Rectal smooth muscle tissue (tissue), 1 donor: ENCODE measurements at regions not wholly inside any gene's neighbourhood (a gene's known extent, or its start where the extent isn't known, plus 50 kb on each side); places are given as distances from the start of the nearest gene placed in this dataset.

ENCODE experiments used
- H3K27ac ChIP-seq: one replicate; pipeline ENCODE4 v1.7.0; 2013; ENCODE audit warnings: low read depth, low read length, inconsistent platforms
- H3K27me3 ChIP-seq: one replicate; pipeline ENCODE4 v1.7.0; 2013; ENCODE audit warnings: low read length; ENCODE audit not compliant: control insufficient read depth, insufficient read depth
- H3K36me3 ChIP-seq: one replicate; pipeline ENCODE4 v1.7.0; 2013; ENCODE audit warnings: low read length; ENCODE audit not compliant: control insufficient read depth, insufficient read depth
- H3K4me1 ChIP-seq: one replicate; pipeline ENCODE4 v1.7.0; 2013; ENCODE audit warnings: low read length; ENCODE audit not compliant: control insufficient read depth, insufficient read depth
- H3K4me3 ChIP-seq: one replicate; pipeline ENCODE4 v1.7.0; 2013; ENCODE audit warnings: low read length
- H3K9ac ChIP-seq: one replicate; pipeline ENCODE4 v1.7.0; 2013; ENCODE audit warnings: low read length

DNA sequence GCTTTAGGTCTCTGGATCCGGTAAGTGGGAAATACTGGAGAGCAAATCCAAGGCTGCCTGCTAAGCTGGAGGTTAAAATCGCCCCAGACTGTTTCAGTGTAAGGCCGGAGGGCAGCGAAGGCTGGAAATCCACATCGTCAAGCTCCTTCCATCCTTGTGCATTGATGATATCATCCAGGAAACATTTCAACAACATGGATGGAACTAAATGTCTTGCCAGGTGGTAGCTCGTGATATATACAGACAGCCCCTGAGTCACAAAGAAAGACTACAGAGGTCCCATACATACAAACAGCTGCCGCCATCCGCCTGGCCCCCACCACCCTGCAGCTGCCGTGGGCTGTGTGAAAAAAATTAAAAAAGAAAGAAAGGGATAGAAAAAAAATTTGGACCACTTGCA, 148.9 kb upstream of the RBPJ start:
- no peak overlapping the region for H3K4me3 ChIP-seq
- no peak overlapping the region for H3K9ac ChIP-seq
- no peaks in the 10 kb centered on the region for H3K36me3 ChIP-seq
- H3K27ac ChIP-seq: no peak overlapping the region
- no peaks in the 10 kb centered on the region for H3K27me3 ChIP-seq
- H3K4me1 ChIP-seq: no peaks in the 10 kb centered on the region

DNA sequence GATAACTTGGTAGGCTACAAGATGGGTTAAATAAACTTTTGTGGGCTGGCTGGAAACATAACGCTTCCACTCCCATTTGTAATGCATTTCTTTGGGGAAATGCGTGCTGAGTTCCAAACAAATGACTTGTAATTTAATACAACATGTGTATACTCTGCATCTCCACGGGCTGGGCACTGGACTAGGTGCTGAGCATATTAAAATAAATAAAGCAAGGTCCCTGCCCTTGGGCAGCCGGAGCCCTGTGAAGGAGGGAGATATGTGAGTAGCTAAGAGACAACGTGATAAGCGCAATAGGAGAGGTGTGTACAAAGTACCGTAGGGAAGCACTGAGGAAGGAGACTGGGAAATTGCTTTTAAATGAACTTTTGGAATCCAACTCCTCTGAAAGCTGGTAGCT, 147.2 kb upstream of the RBPJ start:
- H3K4me3 ChIP-seq: no peak overlapping the region
- H3K4me1 ChIP-seq: no peaks in the 10 kb centered on the region
- H3K9ac ChIP-seq: no peak overlapping the region
- no peak overlapping the region for H3K27ac ChIP-seq
- no peaks in the 10 kb centered on the region for H3K36me3 ChIP-seq
- H3K27me3 ChIP-seq: no peaks in the 10 kb centered on the region

DNA sequence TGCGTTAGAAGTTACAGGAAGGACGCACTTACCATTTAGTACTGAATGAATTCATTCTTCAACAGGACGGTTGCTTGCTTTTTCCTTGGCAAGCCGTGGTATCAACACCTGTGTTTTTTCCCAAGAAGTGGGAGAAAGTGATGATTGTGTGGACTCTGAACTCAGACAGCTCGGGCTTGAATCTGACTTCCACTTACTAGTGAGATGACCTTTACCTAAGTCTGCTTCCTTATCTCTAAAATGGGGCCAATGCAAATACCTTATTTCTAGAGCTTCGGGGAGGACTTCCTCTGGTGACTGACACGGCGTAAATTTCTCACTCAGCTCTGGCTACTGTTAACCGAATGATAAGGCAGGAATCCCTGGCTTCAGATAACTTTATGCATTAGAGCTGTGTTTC, 146.8 kb upstream of the RBPJ start:
- H3K36me3 ChIP-seq: no peaks in the 10 kb centered on the region

DNA sequence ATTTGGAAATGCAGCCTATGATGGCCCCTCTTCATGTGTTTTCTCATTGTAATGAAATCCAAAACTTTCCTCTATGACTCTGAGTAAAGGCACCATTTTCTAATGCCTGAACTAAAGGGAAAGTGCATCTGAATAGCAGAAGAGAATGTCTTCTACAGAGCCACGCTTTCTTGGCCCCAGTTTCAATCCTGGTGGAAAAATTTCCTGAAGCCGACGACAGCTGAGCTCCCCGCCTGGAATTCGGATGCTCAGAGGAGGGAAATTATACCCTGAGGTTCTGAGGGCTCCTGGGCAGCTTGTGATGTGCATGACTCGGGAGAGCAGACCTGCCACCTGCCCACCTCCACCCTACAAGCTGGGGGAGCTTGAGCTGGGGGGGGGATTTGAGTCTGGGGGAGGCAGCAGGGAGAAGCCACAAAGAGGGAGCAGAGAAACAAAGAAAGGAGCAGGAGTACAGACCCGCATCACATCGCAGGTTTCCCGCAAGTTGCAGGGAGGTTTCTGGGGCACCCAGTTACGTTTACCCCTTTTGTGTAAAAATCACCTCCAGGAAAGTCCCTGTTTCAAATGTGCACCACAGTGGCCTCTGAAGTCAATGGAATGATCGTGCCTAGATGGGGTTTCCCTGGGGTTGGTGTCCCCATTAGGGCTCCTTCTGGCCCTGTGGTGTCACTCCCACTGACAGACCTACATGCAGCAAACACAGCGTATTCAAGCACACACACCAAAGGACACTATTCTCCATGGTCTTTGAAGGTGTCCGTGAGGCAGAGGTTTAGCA, 145.6 kb upstream of the RBPJ start:
- Histone ChIP-seq H3K9ac (no peak overlapping the region), H3K27me3 (no peaks in the 10 kb centered on the region), H3K4me3 (no peak overlapping the region), H3K36me3 (no peaks in the 10 kb centered on the region), H3K4me1 (no peaks in the 10 kb centered on the region), H3K27ac (no peak overlapping the region)

More for the DNA sequence above, 146.8 kb upstream of the RBPJ start:
- H3K9ac ChIP-seq: no peak overlapping the region
- no peak overlapping the region for H3K27ac ChIP-seq
- no peaks in the 10 kb centered on the region for H3K27me3 ChIP-seq
- H3K4me1 ChIP-seq: no peaks in the 10 kb centered on the region
- H3K4me3 ChIP-seq: no peak overlapping the region

DNA sequence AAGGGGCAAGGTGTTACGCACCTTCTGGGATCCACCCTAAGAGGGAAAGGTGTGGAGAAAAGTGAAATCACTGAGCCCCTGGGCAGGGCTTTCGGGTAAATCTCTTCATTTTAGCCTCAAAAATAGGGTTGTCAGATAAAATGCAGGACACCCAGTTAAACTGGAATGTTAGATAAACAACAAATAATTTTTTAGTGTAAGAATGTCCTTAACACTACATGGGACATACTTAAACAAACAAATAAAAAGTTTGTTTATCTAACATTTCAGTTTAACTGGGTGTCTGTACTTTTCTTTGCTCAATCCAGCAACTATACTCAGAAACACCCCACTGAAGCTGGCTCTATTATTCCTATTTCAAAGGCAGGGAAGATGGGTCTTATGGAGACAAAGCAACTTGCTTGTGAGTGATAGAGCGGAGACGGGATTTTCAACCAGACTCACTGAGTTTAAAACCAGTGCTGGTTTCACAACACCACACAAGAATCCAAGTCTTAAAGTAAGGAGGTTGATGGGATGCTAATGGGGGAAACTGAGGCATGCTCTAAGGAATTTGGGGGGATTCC, 144.8 kb upstream of the RBPJ start:
- no peak overlapping the region for H3K4me3 ChIP-seq
- H3K9ac ChIP-seq: no peak overlapping the region
- H3K27ac ChIP-seq: peak overlapping the region; percentile 70
- H3K4me1 ChIP-seq: no peaks in the 10 kb centered on the region
- no peaks in the 10 kb centered on the region for H3K36me3 ChIP-seq
- H3K27me3 ChIP-seq: no peaks in the 10 kb centered on the region

DNA sequence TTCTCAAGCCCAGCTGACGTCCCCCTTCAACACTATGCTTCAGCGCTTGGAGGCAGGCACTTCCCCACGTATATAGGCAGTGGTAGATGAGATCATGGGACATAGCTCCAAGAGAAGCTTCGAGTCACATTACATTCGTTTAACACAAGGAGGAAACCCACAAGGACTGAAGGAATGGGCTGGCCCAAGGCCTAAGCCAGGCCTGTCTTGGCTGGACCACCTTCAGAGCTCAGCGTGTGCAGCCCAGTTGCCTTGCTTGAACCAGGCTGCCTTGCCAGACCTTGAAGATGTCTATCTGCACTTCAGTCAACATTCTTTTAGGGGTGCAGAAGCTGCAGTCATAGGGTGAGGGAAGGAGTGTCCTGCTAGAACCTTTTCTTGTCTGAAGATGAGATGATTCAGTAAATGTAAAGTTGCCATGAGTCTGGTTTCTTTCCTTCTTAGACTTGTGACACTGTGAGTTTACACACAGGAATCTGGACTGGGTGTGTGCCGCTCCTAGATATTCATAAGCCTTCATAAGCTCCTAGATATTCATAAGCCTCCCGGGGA, 144.1 kb upstream of the RBPJ start:
- H3K9ac ChIP-seq: no peak overlapping the region
- H3K27ac ChIP-seq: peak overlapping the region; percentile 70
- H3K4me1 ChIP-seq: no peaks in the 10 kb centered on the region
- H3K36me3 ChIP-seq: no peaks in the 10 kb centered on the region
- H3K27me3 ChIP-seq: no peaks in the 10 kb centered on the region
- H3K4me3 ChIP-seq: no peak overlapping the region

DNA sequence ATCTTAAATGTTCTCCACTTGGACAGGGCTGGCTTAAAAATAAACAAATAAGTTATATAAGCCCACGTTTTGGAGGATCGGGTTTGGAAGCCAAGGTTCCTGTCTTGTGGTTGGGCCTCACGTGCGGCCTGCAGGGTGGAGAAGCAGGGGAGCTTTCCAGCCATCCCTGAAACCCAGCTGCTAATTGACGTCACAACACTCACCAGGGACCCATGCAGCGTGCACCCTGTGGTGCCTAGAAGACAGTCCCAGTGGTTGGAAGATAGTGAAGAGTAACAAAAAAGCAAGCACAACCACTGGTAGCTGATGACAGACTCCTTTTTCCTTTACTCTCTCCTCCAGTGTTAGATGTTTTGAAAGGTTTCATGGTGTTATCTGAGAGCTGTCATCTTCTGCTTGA, 142.0 kb upstream of the RBPJ start:
- no peak overlapping the region for H3K27ac ChIP-seq
- no peaks in the 10 kb centered on the region for H3K36me3 ChIP-seq
- H3K4me1 ChIP-seq: no peaks in the 10 kb centered on the region
- H3K27me3 ChIP-seq: no peaks in the 10 kb centered on the region
- no peak overlapping the region for H3K9ac ChIP-seq
- H3K4me3 ChIP-seq: no peak overlapping the region

DNA sequence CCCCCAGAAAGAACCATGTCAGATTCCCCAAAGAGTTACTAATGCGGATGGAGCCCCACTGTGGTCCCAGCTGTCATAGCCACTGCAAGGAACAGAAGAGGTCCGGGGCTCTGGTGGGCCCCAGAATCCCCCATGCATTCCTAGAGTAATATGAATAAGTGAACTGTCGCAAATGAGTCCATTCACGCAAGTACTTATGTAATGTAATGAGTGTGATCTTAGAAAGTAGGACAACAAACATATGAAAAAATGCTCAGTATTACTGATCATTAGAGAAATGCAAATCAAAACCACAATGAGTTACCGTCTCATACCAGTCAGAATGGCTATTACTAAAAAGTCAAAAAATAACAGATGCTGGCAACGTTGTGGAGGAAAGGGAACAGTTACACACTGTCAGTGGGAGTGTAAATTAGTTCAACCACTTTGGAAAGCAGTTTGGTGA, 141.5 kb upstream of the RBPJ start:
- Histone ChIP-seq H3K36me3 (no peaks in the 10 kb centered on the region), H3K9ac (no peak overlapping the region), H3K27ac (no peak overlapping the region)

DNA sequence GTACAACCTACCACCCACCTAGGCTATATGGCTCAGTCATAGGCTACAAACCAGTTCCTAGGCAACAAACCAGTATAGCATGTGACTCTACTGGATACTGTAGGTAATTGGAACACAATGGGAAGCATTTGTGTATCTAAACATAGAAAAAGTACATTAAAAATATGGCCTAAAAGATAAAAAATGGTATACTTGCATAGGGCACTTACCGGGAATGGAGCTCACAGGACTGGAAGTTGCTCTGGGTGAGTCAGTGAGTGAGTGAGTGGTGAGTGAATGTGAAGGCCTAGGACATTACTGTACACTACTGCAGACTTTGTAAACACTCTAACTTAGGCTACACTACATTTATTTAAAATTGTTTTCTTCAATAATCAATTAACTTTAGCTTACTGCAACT, 139.2 kb upstream of the RBPJ start:
- Histone ChIP-seq H3K9ac (no peak overlapping the region), H3K27ac (no peak overlapping the region), H3K4me1 (no peaks in the 10 kb centered on the region), H3K4me3 (no peak overlapping the region), H3K27me3 (no peaks in the 10 kb centered on the region), H3K36me3 (no peaks in the 10 kb centered on the region)

More for the DNA sequence above, 141.5 kb upstream of the RBPJ start:
- Histone ChIP-seq H3K4me3 (no peak overlapping the region), H3K27me3 (no peaks in the 10 kb centered on the region), H3K4me1 (no peaks in the 10 kb centered on the region)

DNA sequence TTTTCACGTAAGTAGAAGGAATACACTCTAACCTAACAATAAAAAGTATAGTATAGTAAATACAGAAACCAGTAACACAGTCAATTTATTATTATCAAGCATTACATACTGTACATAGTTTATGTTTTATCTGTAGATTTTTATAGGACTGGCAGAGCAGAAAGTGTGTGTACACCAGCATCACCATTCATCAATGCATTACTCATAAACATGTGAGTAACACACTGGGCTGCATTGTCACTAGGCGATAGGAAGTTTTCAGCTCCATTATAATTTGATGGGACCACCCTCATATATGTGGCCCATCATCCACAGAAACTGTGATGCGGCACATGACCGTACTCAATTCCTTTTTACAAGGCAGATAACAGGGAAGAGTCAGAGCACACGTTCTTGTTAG, 137.8 kb upstream of the RBPJ start:
- H3K27me3 ChIP-seq: no peaks in the 10 kb centered on the region
- H3K36me3 ChIP-seq: no peaks in the 10 kb centered on the region
- no peaks in the 10 kb centered on the region for H3K4me1 ChIP-seq
- no peak overlapping the region for H3K9ac ChIP-seq
- no peak overlapping the region for H3K4me3 ChIP-seq
- H3K27ac ChIP-seq: no peak overlapping the region

DNA sequence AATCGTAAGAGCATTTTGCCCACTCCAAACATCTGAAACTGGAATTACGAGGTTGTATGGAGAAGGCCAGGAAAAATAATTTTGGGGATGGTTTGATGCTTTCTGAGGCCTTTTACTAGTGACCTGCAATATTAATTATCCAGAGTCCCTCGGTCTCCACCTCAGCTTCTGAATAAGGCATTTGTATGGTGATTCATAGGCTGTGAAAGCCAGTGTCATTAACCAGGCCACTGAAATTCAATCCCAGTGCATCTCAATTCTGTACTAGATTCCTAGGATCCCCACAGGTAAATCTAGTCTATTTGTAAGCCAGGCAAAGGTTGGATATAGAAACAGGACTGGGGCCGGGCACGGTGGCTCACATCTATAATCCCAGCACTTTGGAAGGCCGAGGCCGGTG, 135.4 kb upstream of the RBPJ start:
- no peak overlapping the region for H3K4me3 ChIP-seq
- no peaks in the 10 kb centered on the region for H3K36me3 ChIP-seq

DNA sequence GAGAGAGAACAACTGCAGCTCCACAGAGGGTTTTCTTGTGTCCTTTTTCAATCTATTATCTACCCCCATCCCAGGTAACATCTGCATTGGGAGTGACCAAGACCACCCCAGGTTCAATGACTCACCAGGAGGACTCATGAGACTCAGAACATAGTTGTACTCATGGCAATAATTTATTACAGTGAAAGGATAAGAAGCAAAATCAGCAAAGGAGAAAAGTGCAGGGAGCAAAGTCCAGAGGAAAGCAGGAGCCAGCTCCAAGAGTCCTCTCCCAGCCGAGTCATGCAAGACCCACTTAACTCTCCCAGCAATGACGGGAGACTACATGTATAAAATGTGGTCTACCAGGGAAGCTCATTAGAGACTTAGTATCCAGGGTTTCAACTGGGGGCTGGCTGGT, 129.5 kb upstream of the RBPJ start:
- Histone ChIP-seq H3K27me3 (no peaks in the 10 kb centered on the region), H3K36me3 (no peaks in the 10 kb centered on the region), H3K9ac (no peak overlapping the region), H3K27ac (no peak overlapping the region), H3K4me3 (no peak overlapping the region), H3K4me1 (no peaks in the 10 kb centered on the region)

More for the DNA sequence above, 135.4 kb upstream of the RBPJ start:
- H3K27ac ChIP-seq: no peak overlapping the region
- no peaks in the 10 kb centered on the region for H3K4me1 ChIP-seq
- H3K27me3 ChIP-seq: no peaks in the 10 kb centered on the region
- H3K9ac ChIP-seq: no peak overlapping the region
